ENCODE measurements at regions not wholly inside any gene's neighbourhood (a gene's known extent, or its start where the extent isn't known, plus 50 kb on each side); places are given as distances from the start of the nearest gene placed in this dataset.

DNA sequence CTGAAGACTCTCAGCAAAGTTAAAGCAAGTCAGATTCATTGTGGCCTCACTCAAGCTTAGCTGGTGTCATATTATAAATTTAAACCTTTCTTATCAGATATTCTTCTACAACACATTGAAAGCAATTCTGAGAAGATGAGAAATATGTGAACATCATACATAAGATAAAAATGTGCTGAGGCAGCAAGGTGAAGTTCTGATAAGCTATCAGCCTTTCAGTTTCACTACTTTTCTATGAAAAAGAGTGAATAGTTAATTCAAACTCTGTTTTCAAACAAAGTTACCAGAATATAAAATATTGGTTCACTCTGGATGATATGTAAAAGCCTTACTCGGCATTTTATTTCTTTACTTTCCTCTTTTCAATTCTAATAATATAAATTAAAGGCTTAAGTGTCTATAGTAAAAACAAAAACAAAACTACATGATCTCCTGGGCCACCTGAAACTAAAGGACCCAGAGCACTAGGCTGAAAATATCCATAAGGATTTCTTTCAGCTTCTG lies 824.4 kb downstream of the MTRR start:
- Mint-ChIP-seq H3K4me3 (ENCODE audit: low read depth, unreplicated experiment) (no peak overlapping the region), H3K4me1 (ENCODE audit: low read depth, unreplicated experiment) (no peaks in the 10 kb centered on the region), H3K27ac (ENCODE audit: unreplicated experiment) (no peak overlapping the region), H3K27me3 (ENCODE audit: unreplicated experiment) (no peaks in the 10 kb centered on the region), H3K9me3 (ENCODE audit: low read depth, unreplicated experiment) (peaks cover 5% of the 10 kb centered on the region), H3K36me3 (ENCODE audit: insufficient read depth, unreplicated experiment) (no peaks in the 10 kb centered on the region)
- no TSS peak for BruUV-seq (replicated peaks)
- intact Hi-C loops (cut with micrococcal nuclease; ENCODE audit: unreplicated experiment) = no loop called here
- no peak for DNase-seq
- CTCF ChIA-PET = no interaction called here
- TF ChIP-seq, protein P1, sequence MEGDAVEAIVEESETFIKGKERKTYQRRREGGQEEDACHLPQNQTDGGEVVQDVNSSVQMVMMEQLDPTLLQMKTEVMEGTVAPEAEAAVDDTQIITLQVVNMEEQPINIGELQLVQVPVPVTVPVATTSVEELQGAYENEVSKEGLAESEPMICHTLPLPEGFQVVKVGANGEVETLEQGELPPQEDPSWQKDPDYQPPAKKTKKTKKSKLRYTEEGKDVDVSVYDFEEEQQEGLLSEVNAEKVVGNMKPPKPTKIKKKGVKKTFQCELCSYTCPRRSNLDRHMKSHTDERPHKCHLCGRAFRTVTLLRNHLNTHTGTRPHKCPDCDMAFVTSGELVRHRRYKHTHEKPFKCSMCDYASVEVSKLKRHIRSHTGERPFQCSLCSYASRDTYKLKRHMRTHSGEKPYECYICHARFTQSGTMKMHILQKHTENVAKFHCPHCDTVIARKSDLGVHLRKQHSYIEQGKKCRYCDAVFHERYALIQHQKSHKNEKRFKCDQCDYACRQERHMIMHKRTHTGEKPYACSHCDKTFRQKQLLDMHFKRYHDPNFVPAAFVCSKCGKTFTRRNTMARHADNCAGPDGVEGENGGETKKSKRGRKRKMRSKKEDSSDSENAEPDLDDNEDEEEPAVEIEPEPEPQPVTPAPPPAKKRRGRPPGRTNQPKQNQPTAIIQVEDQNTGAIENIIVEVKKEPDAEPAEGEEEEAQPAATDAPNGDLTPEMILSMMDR (IDR thresholded peaks at IDR 0.05; ENCODE audit: unreplicated experiment) = no peak

DNA sequence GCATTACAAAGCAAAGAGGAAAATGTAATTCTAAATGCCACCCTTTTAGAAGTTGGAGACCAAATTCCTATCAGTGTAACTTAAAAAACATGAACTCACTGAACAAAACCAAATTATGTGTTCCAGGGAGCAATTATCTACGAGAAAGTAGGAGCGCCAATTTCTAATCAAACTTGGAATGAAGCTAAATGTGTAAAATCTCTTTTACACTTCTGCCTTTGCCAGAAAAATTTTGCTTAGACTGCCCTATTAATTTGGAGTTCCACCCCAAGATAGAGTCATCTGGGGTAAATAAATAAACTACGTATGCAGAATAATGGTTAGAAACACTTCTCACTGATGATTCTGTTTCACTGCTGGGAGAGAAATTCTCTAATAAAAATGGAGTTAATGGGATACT lies 825.6 kb downstream of the MTRR start:
- CTCF ChIA-PET = no interaction called here
- no peak overlapping the region for H3K4me3 Mint-ChIP-seq (ENCODE audit: low read depth, unreplicated experiment)
- no peaks in the 10 kb centered on the region for H3K4me1 Mint-ChIP-seq (ENCODE audit: low read depth, unreplicated experiment)
- no peaks in the 10 kb centered on the region for H3K27me3 Mint-ChIP-seq (ENCODE audit: unreplicated experiment)
- TF ChIP-seq, protein P1 (IDR thresholded peaks at IDR 0.05; ENCODE audit: unreplicated experiment) = no peak
- H3K36me3 Mint-ChIP-seq (ENCODE audit: insufficient read depth, unreplicated experiment) = no peaks in the 10 kb centered on the region
- no peak overlapping the region for H3K27ac Mint-ChIP-seq (ENCODE audit: unreplicated experiment)
- DNase-seq = no peak
- H3K9me3 Mint-ChIP-seq (ENCODE audit: low read depth, unreplicated experiment) = peaks cover 5% of the 10 kb centered on the region
- intact Hi-C loops (cut with micrococcal nuclease; ENCODE audit: unreplicated experiment) = no loop called here
- BruUV-seq (replicated peaks) = no TSS peak

DNA sequence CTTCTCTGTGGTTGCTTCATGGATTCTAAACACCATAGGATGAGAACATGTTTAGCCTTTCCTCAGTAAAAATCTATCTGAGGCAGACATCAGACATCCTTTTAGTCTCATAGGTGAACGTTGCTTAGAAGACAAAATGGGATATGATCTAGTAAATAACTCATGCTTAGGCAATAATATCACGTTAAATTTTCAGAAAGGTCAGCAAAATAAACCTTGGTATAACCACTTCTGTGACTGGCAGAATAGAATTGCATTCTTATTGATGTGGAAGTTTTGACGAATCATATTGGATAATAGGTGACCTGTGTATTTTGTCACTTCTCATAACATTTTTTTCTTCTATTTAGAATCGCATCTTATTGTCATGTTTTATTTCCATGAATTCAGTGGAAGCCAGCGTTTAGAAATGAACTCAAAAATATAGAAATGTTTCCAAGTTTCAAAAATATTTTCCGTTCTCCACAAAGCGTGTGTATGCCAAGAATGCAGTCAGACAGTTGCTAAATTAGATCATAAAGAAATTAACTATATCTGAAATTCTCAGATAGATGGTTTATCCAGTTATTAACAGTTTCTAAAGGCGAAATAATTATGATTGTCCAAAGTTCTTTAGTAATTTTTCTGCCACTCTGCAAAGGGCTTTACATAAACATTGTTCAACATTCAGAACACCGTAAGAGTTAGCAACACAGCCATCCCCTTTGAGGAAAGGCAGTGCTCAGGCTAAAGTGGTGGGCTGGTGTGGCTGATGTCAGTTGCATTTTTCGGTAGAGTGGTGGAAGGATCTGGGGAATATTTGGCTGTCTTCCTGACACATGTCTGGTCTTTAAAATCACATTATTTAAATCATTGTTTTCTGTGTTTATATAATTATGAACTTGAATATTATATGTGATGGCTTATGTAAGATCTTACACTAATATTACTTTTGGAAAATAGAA lies 827.2 kb downstream of the MTRR start:
- Mint-ChIP-seq H3K4me3 (ENCODE audit: low read depth, unreplicated experiment) (no peak overlapping the region), H3K9me3 (ENCODE audit: low read depth, unreplicated experiment) (peaks cover 5% of the 10 kb centered on the region), H3K4me1 (ENCODE audit: low read depth, unreplicated experiment) (no peaks in the 10 kb centered on the region), H3K27me3 (ENCODE audit: unreplicated experiment) (no peaks in the 10 kb centered on the region), H3K27ac (ENCODE audit: unreplicated experiment) (no peak overlapping the region), H3K36me3 (ENCODE audit: insufficient read depth, unreplicated experiment) (no peaks in the 10 kb centered on the region)
- TF ChIP-seq, protein P1 (IDR thresholded peaks at IDR 0.05; ENCODE audit: unreplicated experiment) = no peak
- CTCF ChIA-PET = no interaction called here
- no TSS peak for BruUV-seq (replicated peaks)
- DNase-seq = no peak
- intact Hi-C loops (cut with micrococcal nuclease; ENCODE audit: unreplicated experiment) = no loop called here

DNA sequence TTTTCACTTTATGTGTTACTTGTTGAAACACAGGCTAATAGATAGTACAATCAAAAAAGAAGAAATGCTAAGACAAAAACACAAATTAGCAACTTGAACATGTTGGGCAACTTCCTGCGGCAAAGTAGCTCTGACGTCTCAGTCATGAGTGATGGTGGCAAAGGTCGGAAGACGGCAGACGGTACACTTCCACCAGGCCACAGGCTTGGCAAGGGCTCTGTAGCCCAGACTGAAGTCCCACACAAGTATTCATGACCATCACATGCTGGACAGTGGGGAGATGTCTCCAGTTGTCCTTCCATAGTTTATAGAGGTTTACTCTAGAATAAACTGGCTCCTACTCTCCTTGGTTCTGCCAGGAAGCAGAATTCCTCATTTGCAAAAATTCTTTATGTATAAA lies 831.3 kb downstream of the MTRR start:
- Mint-ChIP-seq H3K27me3 (ENCODE audit: unreplicated experiment) (no peaks in the 10 kb centered on the region), H3K4me1 (ENCODE audit: low read depth, unreplicated experiment) (no peaks in the 10 kb centered on the region), H3K4me3 (ENCODE audit: low read depth, unreplicated experiment) (no peak overlapping the region), H3K36me3 (ENCODE audit: insufficient read depth, unreplicated experiment) (no peaks in the 10 kb centered on the region), H3K9me3 (ENCODE audit: low read depth, unreplicated experiment) (peaks cover 14% of the 10 kb centered on the region), H3K27ac (ENCODE audit: unreplicated experiment) (no peak overlapping the region)
- intact Hi-C loops (cut with micrococcal nuclease; ENCODE audit: unreplicated experiment) = no loop called here
- no TSS peak for BruUV-seq (replicated peaks)
- CTCF ChIA-PET = interaction anchor here (0.7 kb wide), 1 partner anchor 15 kb away, joined by 4 read pairs; no protein-coding TSS in a partner anchor
- DNase-seq = no peak
- TF ChIP-seq, protein P1 (IDR thresholded peaks at IDR 0.05; ENCODE audit: unreplicated experiment) = no peak
